ENCODE measurements at regions not wholly inside any gene's neighbourhood (a gene's known extent, or its start where the extent isn't known, plus 50 kb on each side); places are given as distances from the start of the nearest gene placed in this dataset.

- TF ChIP-seq, protein P1, sequence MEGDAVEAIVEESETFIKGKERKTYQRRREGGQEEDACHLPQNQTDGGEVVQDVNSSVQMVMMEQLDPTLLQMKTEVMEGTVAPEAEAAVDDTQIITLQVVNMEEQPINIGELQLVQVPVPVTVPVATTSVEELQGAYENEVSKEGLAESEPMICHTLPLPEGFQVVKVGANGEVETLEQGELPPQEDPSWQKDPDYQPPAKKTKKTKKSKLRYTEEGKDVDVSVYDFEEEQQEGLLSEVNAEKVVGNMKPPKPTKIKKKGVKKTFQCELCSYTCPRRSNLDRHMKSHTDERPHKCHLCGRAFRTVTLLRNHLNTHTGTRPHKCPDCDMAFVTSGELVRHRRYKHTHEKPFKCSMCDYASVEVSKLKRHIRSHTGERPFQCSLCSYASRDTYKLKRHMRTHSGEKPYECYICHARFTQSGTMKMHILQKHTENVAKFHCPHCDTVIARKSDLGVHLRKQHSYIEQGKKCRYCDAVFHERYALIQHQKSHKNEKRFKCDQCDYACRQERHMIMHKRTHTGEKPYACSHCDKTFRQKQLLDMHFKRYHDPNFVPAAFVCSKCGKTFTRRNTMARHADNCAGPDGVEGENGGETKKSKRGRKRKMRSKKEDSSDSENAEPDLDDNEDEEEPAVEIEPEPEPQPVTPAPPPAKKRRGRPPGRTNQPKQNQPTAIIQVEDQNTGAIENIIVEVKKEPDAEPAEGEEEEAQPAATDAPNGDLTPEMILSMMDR (conservative IDR thresholded peaks at IDR 0.05 in 1 of 2, IDR thresholded peaks at IDR 0.05 in 1 of 2; ENCODE audit: low read depth in 1 of 2, low read length in 2 of 2) = no peak
- no peak for TF ChIP-seq EZH2 (IDR thresholded peaks at IDR 0.05; ENCODE audit: low read length, missing control alignments)
Observed at GRCh38 chr1:191541758-191542157, 616.5 kb upstream of the RGS18 start.

Measured in fibroblast of lung (primary cell).